Nucleus accumbens (tissue), 56 donors: ENCODE measurements at regions not wholly inside any gene's neighbourhood (a gene's known extent, or its start where the extent isn't known, plus 50 kb on each side); places are given as distances from the start of the nearest gene placed in this dataset.
A peak's percentile ranks its signal among the peaks of the same experiment; 100 is the strongest.
"Not testable (repeated sequence)": the region's sequence is repeated elsewhere in the genome, so short reads cannot be mapped to it uniquely, and the experiment has no call there.

ENCODE experiments used
- DNase-seq, 56 donors: peaks; one replicate each; lab custom pipeline; 2025; lab: John Stamatoyannopoulos, UW

DNA sequence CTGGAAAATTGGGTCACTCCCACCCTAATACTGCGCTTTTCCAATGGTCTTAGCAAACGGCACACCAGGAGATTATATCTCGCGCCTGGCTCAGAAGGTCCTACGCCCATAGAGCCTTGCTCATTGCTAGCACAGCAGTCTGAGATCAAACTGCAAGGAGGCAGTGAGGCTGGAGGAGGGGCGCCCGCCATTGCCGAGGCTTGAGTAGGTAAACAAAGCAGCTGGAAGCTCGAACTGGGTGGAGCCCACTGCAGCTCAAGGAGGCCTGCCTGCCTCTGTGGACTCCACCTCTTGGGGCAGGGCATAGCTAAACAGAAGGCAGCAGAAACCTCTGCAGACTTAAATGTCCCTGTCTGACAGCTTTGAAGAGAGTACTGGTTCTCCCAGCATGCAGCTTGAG lies 362.6 kb upstream of the GOT2 start:
- not testable (repeated sequence) for DNase-seq

DNA sequence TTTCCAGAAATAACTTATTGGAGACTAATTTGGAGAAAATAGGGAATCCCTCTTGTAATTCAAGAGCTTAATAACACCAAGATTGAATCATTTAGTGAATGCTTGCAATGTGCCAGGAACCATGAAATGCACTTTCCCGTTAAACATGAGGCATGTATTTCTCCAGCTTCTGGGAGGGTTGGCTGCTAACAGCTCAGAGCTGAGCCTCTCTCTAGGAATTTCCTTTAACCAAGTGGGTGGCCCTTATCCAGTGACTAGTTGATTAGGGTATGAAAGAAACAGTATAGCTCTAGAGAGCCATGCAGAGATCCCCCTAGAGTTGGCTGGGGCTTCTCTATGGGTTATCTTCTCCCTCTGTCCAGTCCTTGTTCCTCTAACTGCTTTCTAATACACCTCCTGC lies 356.4 kb upstream of the GOT2 start:
- no peak for DNase-seq

DNA sequence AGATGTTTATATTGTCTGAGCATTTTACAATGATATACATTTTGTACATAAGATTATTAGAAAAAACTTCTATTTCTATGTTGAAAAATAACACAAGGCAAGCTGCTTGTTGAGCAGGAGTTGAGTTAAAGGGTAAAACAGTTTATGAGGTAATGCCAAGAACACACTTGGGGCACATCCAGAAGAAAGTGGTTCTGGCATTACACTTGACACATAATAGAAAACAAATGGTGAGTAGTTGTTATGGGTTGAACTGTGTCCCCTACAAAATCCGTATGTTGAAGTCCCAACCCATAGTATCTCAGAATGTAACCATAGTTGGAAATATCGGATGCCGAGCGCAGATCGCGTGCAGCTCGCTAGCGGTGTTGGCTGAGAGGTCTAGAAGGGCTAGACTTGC lies 354.3 kb upstream of the GOT2 start:
- DNase-seq: no peak

DNA sequence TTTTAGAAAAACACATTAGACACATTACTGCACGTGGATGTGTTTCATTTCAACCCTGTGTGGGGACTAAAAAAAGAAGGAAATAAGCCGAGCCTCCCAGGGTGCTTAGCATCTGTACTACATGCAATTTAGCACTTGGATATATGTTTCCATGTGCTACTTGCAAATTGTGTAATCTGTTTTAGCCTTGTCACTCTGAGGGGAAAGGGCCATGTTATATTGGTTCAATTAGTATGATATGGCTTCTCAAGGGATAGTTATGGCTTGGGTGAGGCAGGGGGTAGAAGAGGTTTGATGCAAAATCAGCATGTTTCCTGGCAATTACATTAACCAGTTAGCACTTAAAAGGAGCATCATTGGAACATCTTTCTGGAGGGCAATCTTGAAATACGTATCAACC lies 353.5 kb upstream of the GOT2 start:
- no peak for DNase-seq

DNA sequence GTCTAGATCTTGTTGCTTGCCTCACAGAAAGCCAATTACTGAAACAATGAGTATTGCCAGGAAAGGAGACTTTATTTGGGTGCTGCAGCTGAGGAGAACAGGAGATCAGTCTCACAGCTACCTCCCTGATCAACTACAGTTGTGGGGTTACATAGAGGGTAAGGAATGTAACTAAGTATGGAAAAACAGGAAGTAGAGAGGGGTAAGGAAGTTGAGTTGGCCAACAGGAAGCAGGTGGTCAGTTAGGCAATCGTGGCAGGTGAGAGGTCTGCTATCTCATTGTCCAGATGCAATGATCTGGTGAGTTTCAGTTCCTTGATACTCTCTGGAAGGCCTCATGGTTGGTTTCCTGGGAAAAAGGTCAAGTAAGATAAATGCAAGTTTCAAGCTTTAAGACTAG lies 333.1 kb upstream of the GOT2 start:
- peak in 6 of 56 donors; percentile 1 to 11 (median 2) for DNase-seq

DNA sequence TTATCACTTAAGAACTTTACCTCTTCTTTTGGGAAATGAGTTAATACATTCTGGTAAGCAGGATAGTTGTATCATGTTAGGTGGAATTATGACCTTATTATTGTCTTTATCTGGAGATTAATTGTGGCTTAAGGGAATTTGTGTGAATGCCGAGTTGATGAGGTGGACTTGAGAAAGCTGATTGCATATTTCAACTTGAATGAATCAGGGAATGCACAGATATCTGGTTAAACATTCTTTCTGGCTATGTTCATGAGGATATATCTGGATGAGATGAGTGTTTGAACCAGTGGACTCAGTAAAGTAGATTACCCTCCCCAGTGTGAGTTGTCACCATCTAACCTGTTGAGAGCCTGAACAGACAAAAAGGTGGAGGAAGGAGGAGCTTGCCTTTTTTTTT lies 326.1 kb upstream of the GOT2 start:
- DNase-seq: no peak

DNA sequence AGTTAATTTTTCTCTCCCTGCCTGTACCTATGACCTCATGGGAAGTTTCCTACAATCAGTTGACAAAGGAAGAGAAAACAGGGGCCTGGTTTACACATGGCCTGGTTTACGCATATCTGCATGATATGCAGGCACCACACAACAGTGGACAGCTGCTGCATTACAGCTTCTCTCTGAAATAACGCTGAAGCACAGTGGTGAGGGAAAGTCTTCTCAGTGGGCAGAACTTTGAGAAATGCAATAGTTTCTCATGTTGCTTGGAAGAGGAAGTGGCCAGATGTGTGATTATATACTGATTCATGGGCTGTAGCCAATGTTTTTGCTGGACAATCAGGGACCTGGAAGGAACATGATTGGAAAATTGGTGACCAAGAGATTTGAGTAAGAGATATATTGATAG lies 324.1 kb upstream of the GOT2 start:
- no peak for DNase-seq

DNA sequence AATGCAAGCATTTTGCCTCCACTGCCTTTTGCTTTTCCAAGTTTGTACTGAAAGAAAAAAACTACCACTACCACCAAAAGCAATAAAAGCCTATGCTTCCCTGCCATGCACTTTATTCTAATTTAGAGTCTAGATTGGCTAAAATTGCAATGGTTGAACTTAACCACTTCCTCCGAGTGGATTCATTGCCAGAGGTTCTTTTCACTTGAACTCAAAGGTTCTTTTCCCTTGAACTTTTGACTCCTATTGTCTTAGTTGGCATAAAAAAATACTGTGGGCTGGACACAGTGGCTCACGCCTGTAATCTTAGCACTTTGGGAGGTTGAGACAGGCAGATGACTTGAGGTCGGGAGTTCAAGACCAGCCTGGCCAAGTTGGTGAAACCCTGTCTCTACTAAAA lies 319.8 kb upstream of the GOT2 start:
- DNase-seq: no peak

DNA sequence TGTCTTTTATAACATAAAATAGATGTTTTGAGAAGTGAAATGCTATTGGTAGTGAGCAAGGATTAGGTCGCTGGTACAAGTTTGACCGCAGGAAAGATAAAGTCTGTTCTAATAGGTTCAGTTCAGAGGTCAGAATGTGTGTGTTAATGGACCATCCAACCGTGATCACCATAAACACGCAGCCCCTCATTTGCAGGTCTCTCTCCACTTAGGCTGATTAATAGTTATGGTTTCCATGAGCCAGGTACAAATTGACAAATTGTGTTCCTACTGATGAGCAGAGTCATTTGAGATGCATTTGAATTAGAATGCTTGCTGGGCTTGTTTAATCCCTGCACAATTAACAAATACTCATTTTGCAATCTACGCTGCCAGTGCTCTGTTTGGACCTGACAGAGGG lies 318.1 kb upstream of the GOT2 start:
- no peak for DNase-seq

DNA sequence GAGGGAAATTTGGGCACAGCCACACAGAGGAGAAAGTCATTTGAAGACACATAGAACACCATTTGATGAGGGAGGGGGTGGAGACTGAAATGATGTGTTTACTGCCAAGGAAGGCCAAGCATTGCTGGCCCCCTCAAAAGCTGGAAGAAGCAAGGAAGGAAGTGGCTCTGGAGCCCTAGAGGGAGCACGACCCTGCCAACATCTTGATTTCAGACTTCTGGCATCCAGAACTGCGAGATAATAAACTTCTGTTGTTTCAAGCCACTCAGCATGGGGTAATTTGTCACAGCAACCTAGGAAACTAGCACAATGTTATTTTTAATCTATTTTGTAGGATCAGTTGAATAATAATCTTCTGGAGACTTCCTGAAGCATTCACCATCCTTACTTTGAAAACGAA lies 314.8 kb upstream of the GOT2 start:
- no peak for DNase-seq

DNA sequence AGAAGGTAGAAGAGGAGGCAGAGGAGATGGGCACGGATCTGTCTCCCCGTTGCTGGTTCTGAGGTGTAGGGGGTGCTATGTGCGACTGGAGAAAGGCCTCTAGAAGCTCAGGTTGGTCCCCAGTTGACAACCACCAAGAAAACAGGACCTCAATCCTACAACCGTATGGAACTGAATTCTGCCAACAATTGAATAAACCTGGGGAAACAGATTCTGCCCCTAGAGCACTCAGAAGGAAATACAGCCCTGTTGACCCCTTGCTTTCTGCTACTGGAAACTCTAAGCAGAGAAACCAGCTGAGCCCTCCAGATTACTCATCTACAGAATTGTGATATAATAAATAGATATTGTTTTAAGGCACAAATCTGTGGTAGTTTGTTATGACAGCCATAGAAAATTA lies 313.0 kb upstream of the GOT2 start:
- no peak for DNase-seq

DNA sequence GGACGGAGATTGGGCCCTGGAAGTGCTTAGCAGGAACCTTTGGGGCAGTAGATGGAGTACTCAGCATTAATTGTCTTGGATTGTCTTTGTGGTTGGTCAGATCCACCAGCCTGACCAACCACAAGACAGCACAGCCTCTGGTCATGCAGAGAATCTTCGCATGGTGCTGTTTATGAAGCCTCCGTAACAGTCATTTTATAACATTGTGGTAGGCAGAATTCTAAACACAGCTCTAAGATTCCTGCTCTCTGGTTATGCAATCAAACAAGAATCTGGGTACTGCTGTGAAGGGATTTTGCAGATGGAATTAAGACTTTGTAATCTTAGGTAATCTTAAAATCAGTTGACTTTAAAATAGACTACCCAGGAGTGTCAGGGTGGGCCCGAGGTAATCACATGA lies 312.2 kb upstream of the GOT2 start:
- no peak for DNase-seq

DNA sequence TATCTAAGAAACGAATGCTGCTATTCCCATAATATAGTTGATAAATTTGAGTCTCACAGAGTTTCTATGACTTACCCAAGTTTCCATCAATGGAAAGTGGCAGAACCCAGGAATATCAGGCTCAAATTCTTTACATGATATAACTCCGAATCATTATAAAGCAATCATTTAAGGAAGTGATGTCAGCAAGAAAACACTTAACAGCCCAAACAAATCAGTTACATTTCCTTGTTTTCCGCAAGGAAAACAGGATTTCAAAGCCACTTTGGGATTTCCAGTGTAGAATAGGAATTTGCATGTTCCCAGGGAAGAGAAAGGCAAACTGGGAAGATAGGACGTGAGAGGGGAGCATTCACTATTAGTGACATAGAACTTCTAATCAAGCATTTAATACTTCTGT lies 311.4 kb upstream of the GOT2 start:
- DNase-seq: no peak

DNA sequence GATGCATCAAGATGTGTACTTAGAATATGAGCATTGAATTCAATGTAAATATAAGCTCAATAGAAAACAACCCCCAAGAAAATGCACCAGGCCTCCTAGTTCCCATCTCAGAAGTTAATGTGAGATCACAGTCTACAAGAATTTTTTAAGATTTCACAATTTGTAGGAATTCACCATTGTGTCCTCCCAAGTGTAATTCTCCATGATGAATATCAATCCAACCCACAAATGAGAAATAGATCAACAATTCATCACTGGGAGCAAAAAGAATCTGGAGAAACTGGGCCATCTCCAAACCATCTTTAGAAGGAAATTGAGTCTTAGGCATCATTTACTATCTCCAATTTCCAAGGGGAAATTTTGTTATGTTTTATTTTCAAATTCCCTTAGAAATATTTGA lies 310.5 kb upstream of the GOT2 start:
- DNase-seq: no peak

DNA sequence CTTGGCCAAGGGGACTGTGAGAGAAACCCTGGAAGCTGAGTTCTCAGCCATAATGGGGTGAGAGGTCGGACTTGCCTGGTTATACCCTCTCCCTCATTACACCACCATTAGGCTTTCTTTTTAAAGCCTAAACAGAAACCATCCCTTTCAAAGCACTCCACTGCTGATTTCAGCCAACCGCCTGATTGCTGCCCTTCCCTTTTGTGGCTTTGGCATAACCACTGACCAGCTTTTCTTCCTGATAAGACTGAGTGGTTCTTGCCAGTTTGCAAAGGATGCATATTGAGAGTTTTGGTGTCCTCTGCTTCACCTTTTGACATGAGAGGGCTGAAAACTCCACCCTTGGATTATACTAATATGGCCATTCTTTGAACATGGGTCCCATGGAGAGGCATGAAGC lies 308.2 kb upstream of the GOT2 start:
- DNase-seq: peak in 3 of 56 donors; percentile 0 to 3 (median 1)

DNA sequence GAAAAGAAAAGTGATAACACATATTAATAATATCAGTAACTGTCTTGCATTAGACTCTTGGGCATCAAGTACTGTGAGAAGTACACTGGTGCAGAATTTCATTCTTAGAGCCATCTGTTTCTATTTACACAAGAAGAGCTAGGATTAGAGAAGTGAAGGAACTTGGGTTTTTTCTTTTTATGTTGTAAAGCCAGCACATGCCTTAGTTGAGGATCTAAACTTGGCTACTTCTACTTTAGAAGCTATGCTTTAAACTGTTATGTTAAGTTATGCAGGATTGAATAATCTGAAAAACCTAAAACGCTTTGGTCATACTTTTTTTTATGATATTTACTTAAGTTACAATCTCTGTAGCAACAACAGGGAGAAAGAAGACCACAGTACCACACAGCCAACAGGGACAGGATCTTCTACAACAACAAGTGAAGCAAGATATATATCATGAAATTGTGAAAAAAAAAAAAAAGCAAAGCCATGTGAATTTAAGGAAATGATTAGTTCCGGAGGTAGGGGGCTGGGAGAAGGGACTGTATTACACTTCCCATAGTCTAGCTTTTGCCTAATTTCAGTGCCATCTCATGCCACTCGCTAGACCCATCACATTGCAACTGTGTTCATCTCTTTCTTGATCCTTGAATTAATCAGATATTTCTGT lies 305.1 kb upstream of the GOT2 start:
- no peak for DNase-seq

DNA sequence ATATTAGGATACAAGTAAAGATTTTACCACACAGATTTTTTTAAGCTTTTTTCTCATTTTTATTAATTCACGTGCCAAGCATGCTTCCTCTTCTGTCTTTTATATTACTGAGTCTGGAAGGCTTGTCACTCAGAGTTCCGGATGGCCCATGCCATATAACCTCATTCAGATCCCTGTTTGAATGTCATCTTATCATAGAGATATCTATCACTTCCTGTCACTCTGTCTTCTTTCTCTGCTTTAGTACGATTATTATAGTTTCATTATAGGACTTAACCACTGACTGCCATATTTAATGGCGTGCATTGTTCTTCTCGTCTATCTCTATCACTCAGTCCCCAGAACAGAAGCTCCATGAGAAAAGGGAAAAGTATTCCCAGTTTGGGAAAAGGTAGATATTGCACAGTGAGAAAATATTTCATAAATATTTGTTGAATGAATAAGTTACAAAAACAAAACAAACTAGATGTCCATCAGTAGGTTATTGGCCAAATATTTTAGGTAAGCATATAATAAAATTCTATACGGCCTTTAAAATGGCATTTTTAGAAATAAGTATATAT lies 296.9 kb upstream of the GOT2 start:
- DNase-seq: no peak

DNA sequence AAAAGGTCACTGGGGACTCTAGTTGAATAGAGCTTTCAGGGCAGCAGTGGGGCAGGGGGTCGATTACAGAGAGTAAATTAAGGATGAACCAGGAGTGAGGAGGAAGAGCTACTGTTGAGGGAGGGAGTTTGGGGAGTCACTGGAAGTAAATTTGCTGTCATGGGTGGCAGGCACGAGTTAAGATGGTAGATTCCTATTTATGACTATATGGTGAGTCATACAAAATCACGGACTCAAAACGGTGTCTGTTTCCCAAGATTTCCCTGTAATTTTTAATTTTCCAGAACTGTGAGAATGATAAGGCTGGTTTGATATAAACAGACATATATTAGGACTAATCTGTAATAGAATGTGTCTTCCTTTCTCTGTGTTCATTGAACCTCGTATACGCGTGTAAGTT lies 287.6 kb upstream of the GOT2 start:
- DNase-seq: no peak

DNA sequence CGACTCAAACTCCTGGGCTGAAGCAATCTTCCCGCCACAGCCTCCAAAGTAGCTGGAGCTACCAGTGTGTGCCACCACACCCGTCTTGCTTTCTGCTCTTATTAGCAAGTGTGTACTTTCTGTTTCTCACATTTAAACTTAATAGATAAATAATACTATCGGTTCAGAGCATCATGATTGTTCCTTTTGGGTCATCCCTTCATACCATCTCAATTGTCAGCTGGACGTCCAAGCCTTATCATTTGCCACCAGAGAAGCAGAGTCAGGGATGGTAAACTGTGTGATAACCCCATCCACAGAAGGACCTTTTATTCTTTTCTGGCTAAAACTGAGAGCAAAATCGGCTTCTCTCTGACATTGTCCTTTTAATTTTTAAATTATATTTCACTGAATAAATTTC lies 279.8 kb upstream of the GOT2 start:
- DNase-seq: no peak

DNA sequence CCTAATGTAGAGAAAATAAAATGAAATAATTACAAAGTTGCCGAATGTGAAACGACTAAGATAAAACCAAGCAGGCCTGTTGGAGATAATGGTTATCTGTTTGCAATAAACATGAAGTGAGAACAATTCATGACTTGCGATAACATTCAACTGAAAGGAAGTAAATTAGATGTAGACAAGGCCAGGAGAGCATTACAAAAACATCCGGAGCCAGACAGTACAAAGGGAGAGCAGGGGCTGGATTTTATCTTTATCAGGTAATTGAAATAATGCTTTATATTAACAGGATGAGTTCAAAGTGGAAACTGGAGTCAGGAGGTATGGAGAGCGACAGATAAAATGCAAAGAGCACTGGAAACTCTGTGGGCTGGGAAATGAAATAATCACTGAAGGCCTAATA lies 265.6 kb upstream of the GOT2 start:
- no peak for DNase-seq

DNA sequence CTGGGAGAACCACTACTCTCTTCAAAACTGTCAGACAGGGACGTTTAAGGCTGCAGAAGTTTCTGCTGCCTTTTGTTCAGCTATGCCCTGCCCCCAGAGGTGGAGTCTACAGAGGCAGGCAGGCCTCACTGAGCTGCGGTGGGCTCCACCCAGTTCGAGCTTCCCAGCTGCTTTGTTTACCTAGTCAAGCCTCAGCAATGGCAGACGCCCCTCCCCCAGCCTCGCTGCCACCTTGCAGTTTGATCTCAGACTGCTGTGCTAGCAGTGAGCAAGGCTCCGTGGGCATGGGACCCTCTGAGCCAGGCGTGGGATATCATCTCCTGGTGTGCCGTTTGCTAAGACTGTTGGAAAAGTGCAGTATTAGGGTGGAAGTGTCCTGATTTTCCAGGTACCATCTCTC lies 258.6 kb upstream of the GOT2 start:
- DNase-seq: not testable (repeated sequence)

DNA sequence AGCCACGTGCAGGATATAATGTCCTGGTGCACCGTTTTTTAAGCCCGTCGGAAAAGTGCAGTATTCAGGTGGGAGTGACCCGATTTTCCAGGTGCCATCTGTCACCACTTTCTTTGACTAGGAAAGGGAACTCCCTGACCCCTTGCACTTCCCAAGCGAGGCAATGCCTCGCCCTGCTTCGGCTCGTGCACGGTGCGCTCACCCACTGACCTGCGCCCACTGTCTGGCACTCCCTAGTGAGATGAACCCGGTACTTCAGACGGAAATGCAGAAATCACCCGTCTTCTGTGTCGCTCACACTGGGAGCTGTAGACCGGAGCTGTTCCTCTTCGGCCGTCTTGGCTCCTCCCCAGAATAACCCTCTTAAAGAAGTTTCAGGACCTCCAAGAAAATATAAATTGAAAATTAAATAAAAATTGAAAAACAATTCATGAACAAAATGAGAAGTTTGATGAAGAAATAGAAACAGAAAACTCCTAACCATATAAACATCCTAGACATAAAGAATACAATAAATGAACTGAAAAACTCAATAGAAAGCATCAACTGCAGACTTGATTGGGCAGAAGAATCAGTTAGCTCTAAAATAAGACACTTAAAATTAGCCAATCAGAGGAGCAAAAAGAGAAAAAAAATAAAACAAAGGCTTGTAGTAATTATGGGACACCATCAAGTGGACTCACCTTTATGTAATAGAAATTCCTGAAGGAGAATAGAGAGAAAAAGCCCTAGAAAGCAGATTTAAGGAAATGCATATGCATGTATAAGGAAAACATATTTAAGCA lies 249.3 kb upstream of the GOT2 start:
- not testable (repeated sequence) for DNase-seq
